HT1080 (cell line): ENCODE measurements at regions not wholly inside any gene's neighbourhood (a gene's known extent, or its start where the extent isn't known, plus 50 kb on each side); places are given as distances from the start of the nearest gene placed in this dataset.

Experiments
- DNase-seq: peaks from one replicate; pipeline ENCODE4 v3.0.0-alpha.2; 2015; ENCODE audit warnings: low read depth

- DNase-seq: no peak
Observed at GRCh38 chr15:25051399-25052154, 96.8 kb downstream of the SNRPN start.

- no peak for DNase-seq
Observed at GRCh38 chr15:25052191-25052999, 97.6 kb downstream of the SNRPN start.

GRCh38 chr15:25053000-25053815 is 98.4 kb downstream of the SNRPN start:
- no peak for DNase-seq

GRCh38 chr15:25054329-25054728 is 99.5 kb downstream of the SNRPN start:
- DNase-seq: no peak

- no peak for DNase-seq
Observed at GRCh38 chr15:25054943-25055342, 100.2 kb downstream of the SNRPN start.

- no peak for DNase-seq
Observed at GRCh38 chr15:25055356-25056068, 100.7 kb downstream of the SNRPN start.

- DNase-seq: no peak
Observed at GRCh38 chr15:25056484-25057425, 102.0 kb downstream of the SNRPN start.

GRCh38 chr15:25057574-25057973 is 102.8 kb downstream of the SNRPN start:
- no peak for DNase-seq

- no peak for DNase-seq
Observed at GRCh38 chr15:25058080-25058785, 103.4 kb downstream of the SNRPN start.

- no peak for DNase-seq
Observed at GRCh38 chr15:25059698-25060471, 105.1 kb downstream of the SNRPN start.

- no peak for DNase-seq
Observed at GRCh38 chr15:25060472-25060803, 105.7 kb downstream of the SNRPN start.

- DNase-seq: no peak
Observed at GRCh38 chr15:25060996-25061620, 106.3 kb downstream of the SNRPN start.

- no peak for DNase-seq
Observed at GRCh38 chr15:25061808-25062550, 107.2 kb downstream of the SNRPN start.

- DNase-seq: no peak
Observed at GRCh38 chr15:25062551-25063430, 108.0 kb downstream of the SNRPN start.

- DNase-seq: no peak
Observed at GRCh38 chr15:25065286-25065685, 110.5 kb downstream of the SNRPN start.

- DNase-seq: no peak
Observed at GRCh38 chr15:25065876-25066275, 111.1 kb downstream of the SNRPN start.

- DNase-seq: no peak
Observed at GRCh38 chr15:25066708-25067107, 111.9 kb downstream of the SNRPN start.
